SK-N-SH (cell line): ENCODE measurements at regions not wholly inside any gene's neighbourhood (a gene's known extent, or its start where the extent isn't known, plus 50 kb on each side); places are given as distances from the start of the nearest gene placed in this dataset.

ENCODE experiments used
- CHD2 ChIP-seq: fragments of 150-350 bp; IDR thresholded peaks from 2 replicates; pipeline ENCODE4 v1.6.1; 2018; ENCODE audit warnings: low read length; ENCODE audit not compliant: partially characterized antibody
- CTCF ChIP-seq: fragments of 200-600 bp; sonication (generic); IDR thresholded peaks from 2 replicates; pipeline ENCODE4 v1.6.1; 2017; ENCODE audit warnings: antibody characterized with exemption, mild to moderate bottlenecking, moderate library complexity
- EZH2phosphoT487 ChIP-seq: fragments of 200-600 bp; sonication (generic); IDR thresholded peaks from 2 replicates; pipeline ENCODE4 v1.6.1; 2017; ENCODE audit warnings: low read depth, mixed run types, mild to moderate bottlenecking, antibody characterized with exemption, moderate library complexity, borderline replicate concordance
- FOXM1 ChIP-seq: IDR thresholded peaks from 2 replicates; pipeline ENCODE4 v1.4.0; 2012; ENCODE audit warnings: low read depth, mild to moderate bottlenecking
- NRF1 ChIP-seq: IDR thresholded peaks from 2 replicates; pipeline ENCODE4 v1.6.1; 2012; ENCODE audit warnings: low read depth, mild to moderate bottlenecking, low read length
- PBX3 ChIP-seq: IDR thresholded peaks from 2 replicates; pipeline ENCODE4; 2012
- POLR2AphosphoS5 ChIP-seq: IDR thresholded peaks from 2 replicates; pipeline ENCODE4 v1.6.1; 2012; ENCODE audit warnings: low read depth, low read length
- TAF1 ChIP-seq: IDR thresholded peaks from 2 replicates; pipeline ENCODE4 v1.6.1; 2012; ENCODE audit warnings: low read depth, mild to moderate bottlenecking, low read length, moderate library complexity, borderline replicate concordance
- TCF12 ChIP-seq: IDR thresholded peaks from 2 replicates; pipeline ENCODE4 v1.4.0; 2012
- YY1 ChIP-seq: IDR thresholded peaks from 2 replicates; pipeline ENCODE4 v1.4.0; 2012; ENCODE audit warnings: low read depth, mild to moderate bottlenecking
- TF ChIP-seq, protein P1 (sequence below): IDR thresholded peaks from 2 replicates; pipeline ENCODE4 v1.4.0; 2012; ENCODE audit warnings: low read depth

GRCh38 chr4:181909368-181909767 is 333.8 kb upstream of the TENM3 start:
- TF ChIP-seq FOXM1 (no peak), CTCF (no peak), EZH2phosphoT487 (no peak), CHD2 (no peak), TCF12 (no peak), TAF1 (no peak), PBX3 (no peak), POLR2AphosphoS5 (no peak), YY1 (no peak), NRF1 (no peak)
- TF ChIP-seq, protein P1, sequence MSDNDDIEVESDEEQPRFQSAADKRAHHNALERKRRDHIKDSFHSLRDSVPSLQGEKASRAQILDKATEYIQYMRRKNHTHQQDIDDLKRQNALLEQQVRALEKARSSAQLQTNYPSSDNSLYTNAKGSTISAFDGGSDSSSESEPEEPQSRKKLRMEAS = no peak
